GM12874 (cell line): ENCODE measurements at regions not wholly inside any gene's neighbourhood (a gene's known extent, or its start where the extent isn't known, plus 50 kb on each side); places are given as distances from the start of the nearest gene placed in this dataset.

Source experiments
- TF ChIP-seq, protein P1 (sequence below): IDR thresholded peaks from 2 replicates; pipeline ENCODE4 v1.5.1; 2011; ENCODE audit warnings: low read depth, mild to moderate bottlenecking, control low read depth, low read length, moderate library complexity; ENCODE audit not compliant: insufficient read depth

DNA sequence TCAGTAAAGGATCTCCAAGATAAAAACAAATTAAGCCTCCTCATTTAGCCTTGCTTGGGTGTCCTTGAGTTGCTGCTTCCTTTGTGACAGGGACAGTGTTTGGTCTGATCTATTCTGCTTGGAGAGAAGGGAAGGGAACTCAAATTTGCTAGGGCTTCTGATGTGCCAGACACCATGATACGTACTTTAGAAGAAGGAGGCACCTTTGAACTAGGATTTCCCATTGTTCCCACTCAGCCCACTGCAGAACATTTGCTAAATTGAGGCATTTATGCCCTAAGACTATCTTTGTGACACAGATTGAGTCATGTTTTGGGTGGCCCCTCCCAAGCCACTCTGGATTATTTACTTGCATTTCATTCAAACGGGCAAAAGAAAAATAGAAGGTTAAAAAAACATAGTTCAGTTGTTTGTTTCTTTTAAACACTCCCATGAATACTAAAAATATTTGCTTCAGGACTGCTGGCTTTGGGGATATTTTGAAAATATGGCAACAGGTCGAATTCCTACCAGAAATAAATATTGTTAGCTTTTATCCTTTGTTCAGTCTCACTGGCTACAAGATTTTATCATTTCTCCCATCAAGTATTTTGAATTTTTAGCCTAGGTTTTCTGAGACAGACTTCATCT, 81.9 kb upstream of the WLS start:
- TF ChIP-seq, protein P1, sequence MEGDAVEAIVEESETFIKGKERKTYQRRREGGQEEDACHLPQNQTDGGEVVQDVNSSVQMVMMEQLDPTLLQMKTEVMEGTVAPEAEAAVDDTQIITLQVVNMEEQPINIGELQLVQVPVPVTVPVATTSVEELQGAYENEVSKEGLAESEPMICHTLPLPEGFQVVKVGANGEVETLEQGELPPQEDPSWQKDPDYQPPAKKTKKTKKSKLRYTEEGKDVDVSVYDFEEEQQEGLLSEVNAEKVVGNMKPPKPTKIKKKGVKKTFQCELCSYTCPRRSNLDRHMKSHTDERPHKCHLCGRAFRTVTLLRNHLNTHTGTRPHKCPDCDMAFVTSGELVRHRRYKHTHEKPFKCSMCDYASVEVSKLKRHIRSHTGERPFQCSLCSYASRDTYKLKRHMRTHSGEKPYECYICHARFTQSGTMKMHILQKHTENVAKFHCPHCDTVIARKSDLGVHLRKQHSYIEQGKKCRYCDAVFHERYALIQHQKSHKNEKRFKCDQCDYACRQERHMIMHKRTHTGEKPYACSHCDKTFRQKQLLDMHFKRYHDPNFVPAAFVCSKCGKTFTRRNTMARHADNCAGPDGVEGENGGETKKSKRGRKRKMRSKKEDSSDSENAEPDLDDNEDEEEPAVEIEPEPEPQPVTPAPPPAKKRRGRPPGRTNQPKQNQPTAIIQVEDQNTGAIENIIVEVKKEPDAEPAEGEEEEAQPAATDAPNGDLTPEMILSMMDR: no peak

DNA sequence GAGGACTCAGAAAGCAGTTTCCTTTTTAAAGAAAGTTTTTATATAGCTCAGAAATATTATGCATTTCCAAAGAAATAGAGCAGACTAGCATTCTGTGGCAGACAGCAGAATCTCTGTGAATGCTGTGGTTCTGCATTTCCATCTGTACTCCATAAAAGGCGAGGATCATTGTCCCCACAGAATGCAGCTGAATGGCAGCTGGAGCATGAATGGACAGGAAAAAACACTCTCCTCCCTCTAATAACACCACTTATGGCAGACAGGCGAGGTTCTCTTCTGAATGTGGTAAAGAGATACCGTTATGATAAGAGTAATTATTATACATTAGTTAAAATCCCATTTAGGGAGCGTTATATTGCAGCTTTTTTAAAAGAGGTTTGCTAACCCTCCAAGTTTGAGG, 81.4 kb upstream of the WLS start:
- TF ChIP-seq, protein P1: no peak

DNA sequence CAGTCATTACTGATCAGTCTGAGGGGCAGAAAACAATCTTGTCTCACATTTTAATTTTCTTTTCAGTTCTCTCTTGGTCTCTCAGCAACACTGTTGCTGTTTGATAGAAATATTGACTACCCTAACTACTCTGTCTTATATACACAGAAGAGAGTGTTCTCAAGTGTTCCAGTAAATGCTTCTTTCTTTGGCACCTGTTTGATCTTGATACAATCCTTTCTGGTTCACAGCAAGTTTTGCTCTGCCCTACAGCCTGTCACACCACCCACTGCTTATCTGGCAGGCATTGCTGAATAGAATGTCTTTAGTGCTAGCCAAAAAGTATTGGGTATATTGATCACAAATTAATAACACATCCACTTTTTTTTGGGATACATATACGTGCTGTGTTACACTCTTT, 75.7 kb upstream of the WLS start:
- TF ChIP-seq, protein P1: no peak

DNA sequence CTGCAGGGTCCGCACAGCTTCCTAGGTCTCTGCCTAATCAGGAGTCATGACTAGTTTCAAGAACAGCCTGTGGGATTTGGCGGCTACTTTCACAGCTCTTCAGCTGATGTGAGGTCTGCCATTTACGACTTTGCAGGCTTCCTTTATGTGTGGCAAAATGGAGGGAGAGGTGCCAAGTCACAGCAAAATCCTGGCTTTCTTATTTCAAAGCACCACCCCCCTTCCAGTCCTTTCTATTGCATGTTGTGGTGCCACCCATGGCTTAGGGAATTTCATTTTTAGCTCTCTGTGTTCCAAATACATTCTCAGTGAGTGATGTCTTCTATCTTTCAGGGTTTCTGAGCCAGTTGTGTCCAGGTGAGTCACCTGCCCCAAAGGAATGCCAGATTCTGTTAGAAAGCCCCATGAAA, 75.1 kb upstream of the WLS start:
- TF ChIP-seq, protein P1: no peak

DNA sequence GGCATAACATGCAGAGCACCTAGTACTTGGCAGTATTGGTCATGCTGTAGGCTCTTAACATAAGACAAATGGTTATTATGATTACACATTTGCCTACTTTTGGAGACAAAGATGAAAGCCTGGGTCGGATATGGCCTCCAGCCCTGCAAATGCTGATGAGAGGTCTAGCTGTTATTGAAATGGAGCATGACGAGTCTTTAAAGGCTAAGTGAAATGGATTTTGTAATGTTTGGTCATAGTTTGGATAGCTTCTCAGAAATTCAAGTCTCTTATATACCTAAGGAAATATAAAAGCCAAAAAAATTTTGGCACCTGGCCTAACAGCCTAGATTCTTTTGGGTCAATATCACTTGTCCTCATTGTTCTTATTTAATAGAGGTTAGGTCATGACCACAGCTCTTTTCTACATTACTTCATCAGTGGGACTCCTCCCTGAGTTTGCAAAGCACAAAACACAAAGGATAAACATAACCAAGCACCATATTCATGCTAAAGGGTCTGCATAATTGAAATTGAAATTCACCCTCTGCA, 69.2 kb upstream of the WLS start:
- TF ChIP-seq, protein P1: no peak

DNA sequence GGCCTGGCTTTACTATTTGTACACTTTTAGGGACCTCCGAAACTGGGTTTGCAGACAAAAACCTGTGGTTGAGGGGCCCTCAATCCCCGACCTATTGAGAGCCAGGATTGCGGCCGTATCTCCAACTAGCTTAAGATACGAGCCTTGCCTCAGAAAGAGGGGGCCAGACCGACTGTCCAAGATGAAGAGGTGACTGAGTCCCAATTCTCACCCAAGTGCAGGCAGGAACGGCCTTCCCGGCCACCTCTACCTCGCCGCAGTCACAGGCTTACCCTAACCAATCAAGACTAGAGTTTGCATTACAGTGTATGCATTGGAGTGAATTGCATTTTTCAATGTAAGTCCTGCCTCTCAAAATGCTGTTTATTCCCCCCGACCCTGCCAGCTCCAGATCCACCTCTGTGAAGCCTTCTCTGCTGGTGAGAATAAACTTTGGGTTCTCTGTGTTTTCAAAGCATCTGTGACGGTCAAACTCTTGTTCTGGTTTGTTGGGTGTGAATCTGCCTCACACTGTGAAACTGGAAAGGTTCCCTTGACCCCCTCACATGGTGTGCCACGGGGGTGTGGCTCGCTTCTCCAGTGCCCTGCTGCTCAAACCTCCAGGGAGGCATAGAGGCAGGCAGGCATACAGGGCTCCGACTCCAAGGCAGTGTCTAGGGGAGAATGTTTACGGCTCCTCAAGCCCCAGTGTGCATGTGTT, 62.2 kb upstream of the WLS start:
- TF ChIP-seq, protein P1: no peak

DNA sequence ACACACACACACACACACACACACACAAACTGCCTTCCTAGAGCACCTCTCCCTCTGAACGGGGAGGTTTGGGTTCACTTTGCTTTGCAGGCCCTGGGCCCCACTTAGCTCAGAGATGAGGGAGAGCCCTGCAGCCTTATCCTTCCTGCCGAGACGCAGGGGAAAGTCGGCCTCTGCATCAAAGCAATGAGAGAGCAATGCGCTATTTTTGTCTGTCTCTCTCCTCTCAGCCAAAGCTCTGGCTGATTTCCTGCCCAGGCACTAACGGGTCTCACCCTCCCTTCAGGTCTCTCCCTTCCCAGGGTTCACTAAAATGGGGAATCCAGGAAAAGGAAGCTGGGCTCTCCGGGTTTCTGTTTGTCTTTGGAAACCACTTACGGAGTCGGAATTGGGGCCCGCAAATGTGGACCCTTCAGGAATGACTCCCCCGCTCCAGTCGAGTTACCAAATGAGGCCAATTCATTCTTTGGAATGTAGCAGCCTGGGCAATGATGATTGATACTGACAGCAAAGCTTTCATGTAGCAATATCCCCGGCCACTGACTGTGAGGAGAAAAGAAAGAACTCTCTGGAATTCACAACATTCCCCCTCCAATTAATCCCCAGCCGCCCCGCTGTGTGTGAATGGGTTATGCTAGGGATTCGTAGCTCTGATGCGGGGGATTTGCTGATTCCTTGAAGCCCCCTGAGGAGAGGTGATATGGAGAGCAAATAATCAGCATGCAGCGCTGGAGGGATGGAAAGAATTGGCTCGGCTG, 61.5 kb upstream of the WLS start:
- TF ChIP-seq, protein P1: no peak
